Gastroesophageal sphincter (tissue), 3 donors: ENCODE measurements at regions not wholly inside any gene's neighbourhood (a gene's known extent, or its start where the extent isn't known, plus 50 kb on each side); places are given as distances from the start of the nearest gene placed in this dataset.

Experiments used
- CTCF ChIP-seq, 4 experiments: fragments of 200-600 bp in 2 of 4; fragments of 450-650 bp in 2 of 4; sonication (generic) in 1 of 4; IDR thresholded peaks; one replicate each; pipeline ENCODE4 v1.5.1; 2017 to 2019; ENCODE audit warnings: antibody characterized with exemption in 4 of 4, mild to moderate bottlenecking in 2 of 4, moderate library complexity in 2 of 4
- EP300 ChIP-seq: sonication (generic); formaldehyde crosslinking; IDR thresholded peaks from one replicate; pipeline ENCODE4 v1.6.1; 2017; ENCODE audit warnings: antibody characterized with exemption, mild to moderate bottlenecking
- POLR2A ChIP-seq, 2 donors: fragments of 450-650 bp; IDR thresholded peaks; one replicate each; pipeline ENCODE4 v1.6.1; 2017; ENCODE audit warnings: antibody characterized with exemption in 2 of 2, mild to moderate bottlenecking in 2 of 2, moderate library complexity in 1 of 2
- POLR2AphosphoS5 ChIP-seq: sonication (generic); formaldehyde crosslinking; IDR thresholded peaks from one replicate; pipeline ENCODE4 v1.6.1; 2017; ENCODE audit warnings: antibody characterized with exemption

- TF ChIP-seq CTCF (IDR thresholded peaks at IDR 0.05), result no peak
- no peak for TF ChIP-seq POLR2A (IDR thresholded peaks at IDR 0.05)
- TF ChIP-seq POLR2AphosphoS5, result no peak
- TF ChIP-seq EP300, result no peak
Measured at GRCh38 chr12:93080452-93080851, 151.4 kb upstream of the EEA1 start.
